RWPE2 (cell line): ENCODE measurements at regions not wholly inside any gene's neighbourhood (a gene's known extent, or its start where the extent isn't known, plus 50 kb on each side); places are given as distances from the start of the nearest gene placed in this dataset.

Experiments
- ATAC-seq: fragments of 200-7000 bp; cut with Tn5 transposase; 3 replicates; pipeline ENCODE4 v1.9.1; 2021; ENCODE audit warnings: low read depth
- DNase-seq: peaks from one replicate; pipeline ENCODE4 v3.0.0-alpha.2; 2020; ENCODE audit warnings: low spot score
- H3K27ac ChIP-seq: fragments of 450-650 bp; 2 replicates; pipeline ENCODE4 v1.5.1; 2017; ENCODE audit warnings: mild to moderate bottlenecking; ENCODE audit not compliant: poor library complexity, severe bottlenecking
- H3K27me3 ChIP-seq: fragments of 250-450 bp; sonication (Bioruptor Pico); 2 replicates; pipeline ENCODE4 v1.5.1; 2021; ENCODE audit warnings: mild to moderate bottlenecking, moderate library complexity; ENCODE audit not compliant: insufficient read depth, poor library complexity, severe bottlenecking
- H3K36me3 ChIP-seq: fragments of 250-450 bp; sonication (Bioruptor Pico); 2 replicates; pipeline ENCODE4 v1.5.1; 2020; ENCODE audit warnings: low read depth, mild to moderate bottlenecking, moderate library complexity
- H3K4me1 ChIP-seq: fragments of 250-450 bp; sonication (Bioruptor Pico); 2 replicates; pipeline ENCODE4 v1.5.1; 2021; ENCODE audit warnings: mild to moderate bottlenecking, moderate library complexity; ENCODE audit not compliant: insufficient read depth, poor library complexity, severe bottlenecking
- H3K4me3 ChIP-seq: fragments of 250-450 bp; sonication (Bioruptor Pico); 2 replicates; pipeline ENCODE4 v1.5.1; 2021; ENCODE audit warnings: mild to moderate bottlenecking, moderate library complexity; ENCODE audit not compliant: severe bottlenecking
- H3K9me3 ChIP-seq: fragments of 250-450 bp; sonication (Bioruptor Pico); 2 replicates; pipeline ENCODE4 v1.5.1; 2021; ENCODE audit warnings: mild to moderate bottlenecking, moderate library complexity; ENCODE audit not compliant: severe bottlenecking
- CTCF ChIP-seq: fragments of 450-650 bp; IDR thresholded peaks from one replicate; pipeline ENCODE4 v1.5.1; 2017; ENCODE audit warnings: mild to moderate bottlenecking, moderate library complexity; ENCODE audit not compliant: poor library complexity, severe bottlenecking

- Histone ChIP-seq H3K4me1 (no peaks in the 10 kb centered on the region), H3K36me3 (no peaks in the 10 kb centered on the region), H3K9me3 (peaks cover 9% of the 10 kb centered on the region), H3K27ac (no peak overlapping the region), H3K4me3 (no peak overlapping the region), H3K27me3 (peaks cover 2% of the 10 kb centered on the region)
- no peak for TF ChIP-seq CTCF
- DNase-seq (no peak), ATAC-seq (no peak)
These were observed 172.3 kb downstream of the TENT4A start for GRCh38 chr5:6885581-6885980.

GRCh38 chr5:6886866-6887265 lies 173.6 kb downstream of the TENT4A start:
- ATAC-seq (no peak), DNase-seq (no peak)
- H3K27me3 ChIP-seq: peaks cover 5% of the 10 kb centered on the region

GRCh38 chr5:6889030-6889429 lies 175.8 kb downstream of the TENT4A start:
- Histone ChIP-seq H3K4me3 (no peak overlapping the region), H3K4me1 (no peaks in the 10 kb centered on the region), H3K36me3 (no peaks in the 10 kb centered on the region), H3K9me3 (peaks cover 9% of the 10 kb centered on the region), H3K27me3 (peaks cover 5% of the 10 kb centered on the region), H3K27ac (no peak overlapping the region)
- TF ChIP-seq CTCF: no peak
- DNase-seq (no peak), ATAC-seq (no peak)

More at GRCh38 chr5:6886866-6887265, 173.6 kb downstream of the TENT4A start:
- no peaks in the 10 kb centered on the region for H3K36me3 ChIP-seq
- H3K27ac ChIP-seq: no peak overlapping the region
- H3K9me3 ChIP-seq: peaks cover 9% of the 10 kb centered on the region
- H3K4me1 ChIP-seq: no peaks in the 10 kb centered on the region
- no peak for TF ChIP-seq CTCF
- no peak overlapping the region for H3K4me3 ChIP-seq

- Histone ChIP-seq H3K9me3 (no peaks in the 10 kb centered on the region), H3K27ac (no peak overlapping the region), H3K27me3 (no peaks in the 10 kb centered on the region), H3K36me3 (no peaks in the 10 kb centered on the region), H3K4me1 (no peaks in the 10 kb centered on the region), H3K4me3 (no peak overlapping the region)
- DNase-seq: no peak
- ATAC-seq: no peak
- TF ChIP-seq CTCF: no peak
These were observed 186.0 kb downstream of the TENT4A start for GRCh38 chr5:6899221-6899620.

GRCh38 chr5:6900247-6901227 lies 187.3 kb downstream of the TENT4A start:
- ATAC-seq (no peak), DNase-seq (no peak)
- Histone ChIP-seq H3K4me1 (no peaks in the 10 kb centered on the region), H3K27ac (no peak overlapping the region), H3K36me3 (no peaks in the 10 kb centered on the region), H3K4me3 (no peak overlapping the region), H3K27me3 (no peaks in the 10 kb centered on the region), H3K9me3 (no peaks in the 10 kb centered on the region)
- TF ChIP-seq CTCF: no peak
